HG02840 (cell line): ENCODE measurements at regions not wholly inside any gene's neighbourhood (a gene's known extent, or its start where the extent isn't known, plus 50 kb on each side); places are given as distances from the start of the nearest gene placed in this dataset.

Experiments used
- ATAC-seq: cut with Tn5 transposase; IDR thresholded peaks from one replicate; pipeline ENCODE4 v1.9.1; 2021; ENCODE audit warnings: mild to moderate bottlenecking, moderate library complexity, moderate number of reproducible peaks; ENCODE audit not compliant: unreplicated experiment, low FRiP score

DNA sequence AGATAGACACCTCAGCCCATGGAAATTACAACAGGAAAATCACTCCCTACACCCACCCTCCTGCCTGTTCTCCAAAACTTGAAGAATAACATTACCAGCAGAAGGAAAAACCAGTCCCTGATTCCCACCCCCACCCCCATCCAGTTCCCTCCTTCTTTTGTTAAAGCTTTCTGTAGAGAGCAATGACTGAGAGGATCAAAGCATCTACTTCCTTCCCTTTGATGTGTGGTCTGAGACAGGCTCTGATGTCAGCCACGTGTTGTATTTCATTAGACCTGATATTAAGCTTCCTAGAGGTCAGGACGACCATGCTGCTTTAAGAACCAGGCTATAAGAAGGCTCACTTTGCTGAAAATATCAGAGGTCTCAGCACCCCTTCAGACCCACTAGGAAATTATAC lies 73.9 kb upstream of the HAO2 start:
- ATAC-seq, result no peak

DNA sequence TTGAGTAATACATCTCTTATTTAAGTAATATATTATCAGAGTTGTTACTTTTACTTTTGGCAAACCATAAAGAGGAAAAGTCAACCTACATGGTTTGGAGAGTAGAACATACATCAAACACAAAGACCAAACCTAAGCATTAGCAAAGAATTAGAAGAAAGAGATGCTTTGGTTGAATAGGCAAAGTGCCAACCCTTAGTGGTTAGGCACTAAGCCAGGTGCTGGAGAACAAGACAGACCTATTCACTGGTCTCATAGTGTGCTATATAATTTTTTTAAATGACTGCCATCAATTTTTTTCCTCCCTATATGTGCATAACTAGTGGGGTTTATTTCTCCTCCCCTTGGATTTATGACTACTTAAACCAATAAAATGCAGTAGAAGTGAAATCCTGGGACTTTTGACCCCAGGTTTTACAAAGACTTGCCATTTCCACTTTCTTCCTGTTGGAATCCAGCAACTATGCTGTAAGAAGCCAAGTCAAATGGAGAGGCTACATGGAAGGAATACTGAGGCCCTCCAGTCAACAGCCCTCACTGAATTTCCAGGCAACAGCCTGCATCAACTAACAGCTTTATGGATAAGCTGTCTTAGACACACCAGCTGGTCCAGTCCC lies 69.8 kb upstream of the HAO2 start:
- no peak for ATAC-seq

DNA sequence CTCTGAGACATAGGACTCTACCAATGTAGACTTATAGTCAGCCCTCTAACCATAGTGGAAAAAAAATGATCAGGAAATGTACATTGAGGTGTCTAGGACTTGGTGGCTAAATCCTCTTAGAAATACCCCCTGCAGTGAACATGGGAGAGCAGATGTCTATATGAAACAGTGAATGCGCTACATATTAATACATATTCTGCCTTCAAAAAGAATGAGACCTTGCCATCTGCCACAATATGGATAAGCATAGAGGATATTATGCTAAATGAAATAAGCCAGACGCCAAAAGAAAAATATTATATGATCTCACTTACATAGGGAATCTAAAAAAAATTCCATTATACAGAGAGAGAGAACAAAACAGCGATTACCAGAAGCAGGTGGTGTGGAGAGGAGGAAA lies 66.6 kb upstream of the HAO2 start:
- no peak for ATAC-seq

DNA sequence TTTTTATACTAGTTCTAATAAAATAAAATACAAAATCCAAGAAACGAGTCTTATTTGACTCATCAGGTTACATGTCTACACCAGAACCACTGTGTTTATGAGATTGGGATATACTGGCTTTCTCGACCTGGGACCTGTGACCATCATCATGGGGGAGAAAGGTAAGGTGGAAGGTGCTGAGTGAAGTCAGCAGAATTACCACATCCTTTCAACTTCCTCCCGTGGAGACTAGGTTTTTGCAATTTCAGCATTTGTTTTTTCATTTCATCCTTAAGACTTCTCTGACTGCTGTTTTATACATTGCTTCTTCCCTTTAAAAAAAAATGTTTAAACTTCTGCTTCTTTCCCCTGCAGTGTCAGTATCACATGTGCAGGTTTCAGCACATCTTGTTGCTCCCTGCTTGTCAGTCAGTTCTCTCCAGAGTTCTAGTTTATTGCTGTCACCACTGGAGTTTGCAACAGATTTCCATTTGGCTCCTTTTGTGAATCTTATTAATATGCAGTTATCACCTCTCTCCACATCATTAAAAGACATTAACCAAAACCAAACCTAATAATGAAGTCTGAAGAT lies 60.4 kb upstream of the HAO2 start:
- no peak for ATAC-seq

DNA sequence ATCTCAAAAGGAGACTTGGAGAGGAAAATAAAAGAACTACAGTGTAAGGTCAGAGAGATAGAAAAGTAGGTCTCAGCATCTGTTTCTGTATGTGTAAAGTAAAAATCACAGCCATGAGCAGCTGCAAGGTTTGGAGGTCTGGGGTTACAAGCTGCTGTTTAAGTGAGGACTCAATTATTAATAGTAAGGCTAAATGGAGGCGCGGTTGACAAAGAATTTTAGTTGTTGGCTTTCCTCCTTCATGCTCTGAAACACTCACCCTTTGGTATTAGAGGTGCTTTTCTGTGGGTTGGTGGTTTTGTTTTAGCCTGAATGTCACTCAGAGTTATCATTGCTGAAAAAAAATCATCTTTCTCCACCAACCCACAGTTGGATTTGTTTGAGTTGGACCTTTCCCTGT lies 59.8 kb upstream of the HAO2 start:
- no peak for ATAC-seq

DNA sequence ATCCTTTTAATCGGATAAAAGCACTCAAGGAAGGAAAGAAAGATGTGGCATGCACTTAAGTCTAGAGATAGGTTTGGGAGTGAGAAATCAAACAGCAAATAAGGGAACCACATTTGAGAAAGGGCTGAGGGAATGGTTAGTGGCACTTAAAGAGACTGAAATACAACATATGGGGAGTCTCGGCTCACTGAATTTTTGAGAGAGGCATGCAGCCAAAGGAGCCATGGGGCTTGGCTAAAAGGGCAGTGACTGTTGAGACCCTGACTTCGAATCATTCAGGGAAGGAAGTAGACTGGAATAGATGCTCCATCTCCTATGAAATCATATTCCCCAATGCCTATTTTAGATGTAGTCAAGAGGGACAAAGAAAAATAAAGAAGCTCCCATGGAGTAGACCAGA lies 58.3 kb upstream of the HAO2 start:
- no peak for ATAC-seq

DNA sequence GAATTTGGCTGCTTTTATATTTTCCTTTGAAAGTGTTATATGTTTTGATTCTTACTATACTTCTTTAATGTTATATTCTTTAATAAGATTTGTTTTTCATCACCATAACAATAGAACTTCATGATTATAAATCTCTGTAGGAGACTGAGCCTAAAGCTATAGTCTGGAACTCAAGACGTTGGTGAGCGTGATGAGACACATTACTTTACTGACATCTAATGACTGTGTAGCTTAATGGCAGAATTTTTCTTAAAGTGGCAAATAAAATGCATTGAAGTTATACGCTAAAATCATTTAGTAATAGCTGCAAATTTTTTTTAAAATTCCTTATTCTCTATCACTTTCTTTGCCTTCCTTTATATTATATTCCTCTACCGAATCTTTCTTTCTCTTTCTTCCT lies 56.1 kb upstream of the HAO2 start:
- ATAC-seq, result no peak

DNA sequence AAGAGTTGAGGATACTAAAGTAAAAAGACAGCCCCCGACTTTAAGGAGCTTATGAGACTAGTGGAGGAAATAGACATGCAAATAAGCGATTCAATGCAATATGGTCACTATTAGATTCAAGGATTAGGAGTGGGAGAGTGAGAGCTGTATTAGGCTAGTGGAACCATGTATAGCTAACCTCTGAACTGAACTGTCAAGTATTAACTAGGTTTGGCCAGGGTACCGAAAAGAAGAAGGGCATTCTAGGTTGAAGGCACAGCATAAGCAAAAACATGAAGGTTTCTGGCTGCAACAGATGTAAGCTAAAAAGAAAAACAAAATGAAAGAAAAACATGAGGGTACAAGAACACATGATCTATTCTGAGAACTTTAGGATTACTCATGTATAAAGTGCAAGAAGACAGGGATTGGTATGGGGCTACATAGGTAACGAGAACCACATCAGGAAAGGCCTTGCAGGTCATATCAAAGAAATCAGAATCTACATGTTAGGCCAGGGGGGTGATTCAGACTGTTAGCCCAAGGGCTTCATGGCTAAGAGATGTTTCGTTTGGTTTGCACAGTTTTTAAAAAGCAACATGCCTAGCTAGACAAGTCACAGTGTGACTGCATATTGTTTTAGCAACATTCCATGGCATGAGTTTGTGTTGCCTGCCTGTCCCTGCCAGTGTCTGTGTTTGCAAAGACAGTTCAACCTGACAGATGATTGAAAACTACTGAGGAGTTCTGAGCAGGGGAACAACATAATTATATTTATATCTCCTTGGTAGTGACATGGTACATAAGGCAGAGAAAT lies 54.4 kb upstream of the HAO2 start:
- ATAC-seq, result no peak

DNA sequence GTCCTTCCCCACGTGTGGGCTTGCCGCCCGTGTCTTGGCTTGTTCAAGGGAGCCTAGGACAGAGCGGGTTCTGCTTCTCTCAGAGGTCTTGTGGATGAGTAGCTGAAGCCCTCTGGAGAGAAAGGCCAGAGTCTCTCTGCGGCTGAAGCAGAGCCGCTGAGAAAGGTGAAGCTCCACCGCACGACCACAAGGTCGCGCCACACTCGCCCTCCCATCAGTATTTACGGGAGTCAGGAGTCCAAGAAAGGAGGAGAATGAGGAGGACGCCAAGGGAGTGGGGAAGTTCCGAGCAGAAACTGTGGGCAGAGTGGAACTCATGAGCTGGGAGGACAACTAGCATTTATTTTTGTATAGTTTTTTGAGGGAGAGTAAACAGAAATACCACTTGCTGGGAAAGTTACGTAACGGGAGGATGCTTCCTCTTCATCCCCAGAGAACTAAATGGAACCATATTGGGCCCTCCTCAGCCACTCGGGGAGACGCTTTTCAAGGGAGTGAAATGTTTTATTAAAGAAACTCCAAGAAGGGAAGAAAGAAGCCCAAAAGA lies 51.6 kb upstream of the HAO2 start:
- ATAC-seq, result no peak

DNA sequence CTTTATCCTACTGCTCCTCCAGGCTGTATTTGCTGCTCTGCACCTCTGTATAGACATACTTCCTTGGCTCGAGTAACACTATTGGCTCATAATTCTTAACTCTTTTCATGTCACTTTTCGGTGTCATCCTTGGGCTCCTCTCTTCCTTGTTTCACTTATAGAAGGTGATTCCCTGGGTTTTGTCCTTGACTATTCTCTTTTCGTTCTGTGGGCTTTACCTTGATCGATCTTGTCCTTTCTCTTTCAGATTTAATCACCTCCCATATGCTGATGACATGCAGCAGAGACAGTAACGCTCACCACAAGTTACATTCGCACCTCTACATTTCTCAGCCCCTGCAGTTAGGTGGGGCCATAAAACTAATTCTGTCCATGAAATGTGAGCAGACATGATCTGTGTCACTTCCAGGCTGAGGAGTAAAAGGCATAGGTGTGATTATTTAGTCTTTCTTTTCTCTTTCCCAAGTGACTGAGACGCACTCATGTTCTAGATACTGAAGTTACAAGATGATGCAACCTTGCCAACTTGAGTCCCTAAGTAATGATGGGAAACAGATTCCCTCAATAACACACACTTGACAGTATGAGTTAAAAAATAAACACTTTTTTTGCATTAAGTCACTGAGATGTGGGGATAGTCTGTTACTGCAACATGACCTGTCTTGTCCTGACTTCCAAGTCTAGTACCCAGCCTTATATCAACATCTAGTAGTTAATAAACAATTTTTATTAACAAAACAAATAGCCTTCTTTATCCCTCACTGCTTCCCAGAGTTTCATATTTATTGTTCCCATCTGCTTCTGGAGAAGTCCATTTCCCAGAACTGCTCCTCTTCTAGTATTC lies 49.9 kb upstream of the HAO2 start:
- ATAC-seq, result peak; percentile 78
